ENCODE measurements at regions not wholly inside any gene's neighbourhood (a gene's known extent, or its start where the extent isn't known, plus 50 kb on each side); places are given as distances from the start of the nearest gene placed in this dataset.
"Not testable (repeated sequence)": the region's sequence is repeated elsewhere in the genome, so short reads cannot be mapped to it uniquely, and the experiment has no call there.

DNA sequence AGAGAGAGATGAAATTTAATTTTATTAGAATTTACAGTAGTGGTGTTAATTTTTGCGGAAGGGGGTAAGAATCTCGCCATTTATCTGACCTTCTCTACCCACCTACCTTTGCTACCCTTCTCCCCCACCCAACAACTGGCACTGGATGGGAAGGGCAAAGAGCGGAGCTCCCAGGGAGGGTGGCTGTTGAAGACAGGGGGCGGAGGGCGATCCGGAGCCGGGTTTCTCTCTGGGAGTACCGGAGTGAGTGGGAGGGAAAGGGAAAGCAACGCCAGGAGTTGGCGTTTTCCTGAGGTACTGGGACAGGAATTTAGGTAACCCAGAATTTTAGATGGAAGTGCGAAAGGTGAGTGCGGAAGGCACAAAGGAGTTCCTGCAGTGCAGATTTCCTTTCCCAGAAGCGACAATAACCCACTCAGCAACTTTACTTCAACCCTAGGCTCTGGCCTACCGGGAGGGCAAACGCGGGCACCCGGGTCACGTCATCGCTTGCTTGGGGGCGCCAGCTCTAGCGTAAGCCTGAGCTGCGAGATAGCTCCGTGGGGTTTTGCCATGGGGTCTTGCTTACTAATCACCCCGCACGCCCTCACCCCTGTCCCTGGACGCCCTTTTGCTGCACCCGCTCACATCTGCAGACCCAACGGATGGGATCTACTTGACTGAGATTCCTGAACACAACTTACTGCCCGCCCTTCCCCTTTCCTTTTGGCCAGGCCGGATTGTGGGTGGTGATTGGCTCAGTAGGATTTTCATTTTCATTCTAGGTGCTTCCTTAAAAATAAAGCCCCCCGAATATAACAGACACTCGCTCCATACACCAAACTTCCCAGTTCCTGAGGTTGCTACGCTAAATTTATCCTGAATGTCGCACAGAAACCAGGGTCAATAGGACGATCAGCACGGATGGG lies 413.0 kb upstream of the ESRRG start:
- DNase-seq: no peak

DNA sequence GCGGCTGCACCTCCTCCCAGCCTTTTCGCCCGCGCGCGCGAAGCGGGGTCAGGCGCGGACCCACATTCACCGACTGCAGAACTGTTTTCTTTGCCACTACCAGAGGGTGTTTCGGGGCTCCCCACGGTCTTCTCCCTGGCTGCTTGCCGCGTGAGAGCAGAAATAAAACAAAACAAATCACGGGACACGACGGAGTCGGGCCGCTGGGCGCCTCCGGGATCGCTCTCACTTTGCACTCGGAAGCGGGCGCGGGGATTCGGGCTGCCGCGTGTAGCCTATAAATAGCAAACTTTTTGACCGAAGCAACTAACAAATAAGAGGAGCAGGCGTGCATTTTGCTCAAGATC lies 412.3 kb upstream of the ESRRG start:
- DNase-seq: no peak

DNA sequence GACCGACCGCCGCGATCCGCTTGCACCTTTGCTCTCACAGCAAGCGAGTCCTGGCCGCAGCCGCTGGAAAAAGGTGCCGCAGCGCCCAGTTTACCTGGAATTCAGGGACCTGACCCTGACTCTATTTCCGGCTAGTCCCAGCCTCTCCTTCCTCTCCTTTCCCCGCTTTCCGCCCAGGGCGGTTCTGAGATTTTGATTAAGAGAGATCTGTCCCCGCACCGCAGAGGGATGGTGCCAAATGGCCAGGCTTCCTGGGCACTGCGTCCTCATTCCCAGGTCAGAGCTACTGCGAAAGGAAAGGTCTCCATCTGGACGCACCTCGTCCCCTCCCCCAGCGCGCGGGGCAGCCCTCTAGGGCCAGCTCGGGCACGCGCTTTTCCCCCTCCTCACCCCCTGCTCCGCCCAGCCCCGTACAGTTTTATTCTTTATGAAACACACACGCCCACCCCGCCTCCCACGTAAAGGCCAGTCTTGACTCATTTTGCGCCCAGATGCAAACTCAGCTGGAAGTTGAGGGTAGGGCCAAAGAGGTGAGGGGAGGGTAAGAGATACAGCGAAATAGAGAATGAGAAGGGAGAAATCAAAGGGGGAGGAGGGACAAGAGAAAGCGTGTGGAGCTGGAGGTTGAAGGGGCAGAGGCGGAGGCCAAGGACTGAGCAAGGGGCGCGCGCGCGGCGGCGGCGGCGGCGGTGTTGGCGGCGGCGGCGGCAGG lies 411.8 kb upstream of the ESRRG start:
- no peak for DNase-seq

DNA sequence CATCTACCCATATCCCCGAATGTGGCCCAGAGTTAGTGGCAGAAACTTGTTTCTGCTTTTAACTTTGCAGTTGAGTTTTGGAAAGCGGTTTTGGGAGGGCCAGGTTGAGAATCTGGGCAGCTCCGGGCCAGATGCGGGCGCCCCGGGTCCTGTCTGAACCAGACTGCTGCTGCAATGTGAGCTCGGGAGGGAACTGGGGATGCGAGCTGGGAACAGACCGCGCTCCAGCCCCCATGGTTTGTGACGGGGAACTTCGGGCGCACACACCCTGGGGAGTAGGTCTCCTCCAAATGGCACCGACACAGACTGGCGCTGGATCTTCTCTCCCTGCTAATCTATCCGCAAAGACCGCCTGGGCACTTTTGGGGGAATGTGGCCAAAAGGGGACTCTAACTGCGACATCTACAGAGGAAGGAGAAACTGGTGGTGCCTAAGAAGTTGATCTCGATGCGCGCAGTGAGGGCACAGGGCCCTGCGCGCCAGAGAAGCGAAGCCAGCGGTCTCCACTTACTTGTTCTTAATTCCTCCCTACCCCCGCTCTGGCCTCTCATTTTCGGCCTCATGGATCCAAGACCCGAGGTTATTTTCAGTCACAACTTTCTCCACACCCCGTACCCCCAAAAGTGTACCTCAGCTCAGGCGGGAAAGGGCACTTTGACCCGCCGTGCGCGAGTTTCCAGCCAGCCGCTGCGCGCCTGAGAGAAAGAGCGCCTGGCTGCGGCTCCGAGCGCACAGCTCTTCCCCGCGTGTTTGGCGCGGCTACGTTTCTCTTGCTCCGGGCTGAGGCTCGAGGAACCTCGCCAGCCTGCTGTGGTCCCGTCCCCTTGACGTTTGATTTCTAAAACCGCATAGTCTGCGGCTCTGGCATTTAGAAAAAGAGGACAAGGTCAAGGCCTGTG lies 411.0 kb upstream of the ESRRG start:
- no peak for DNase-seq

DNA sequence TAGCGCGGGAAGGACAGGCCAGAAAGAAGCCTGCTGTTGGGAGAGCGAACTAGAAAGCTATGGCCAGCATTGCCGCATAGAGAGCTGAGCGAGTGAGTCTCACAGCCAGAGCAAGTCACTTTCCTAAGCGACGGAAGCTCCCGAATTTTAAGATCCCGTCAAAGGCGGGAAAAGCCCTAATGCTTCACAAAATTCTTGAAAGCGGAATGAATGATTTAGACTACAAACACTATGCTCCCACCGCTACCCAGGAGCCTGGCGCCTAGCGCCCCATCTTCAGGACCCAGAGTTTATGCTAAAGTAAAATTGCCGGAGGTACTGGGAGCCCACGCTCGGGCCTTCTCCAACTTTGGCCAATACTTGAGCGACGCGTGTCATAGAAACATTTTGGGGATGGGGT lies 409.9 kb upstream of the ESRRG start:
- DNase-seq: no peak

DNA sequence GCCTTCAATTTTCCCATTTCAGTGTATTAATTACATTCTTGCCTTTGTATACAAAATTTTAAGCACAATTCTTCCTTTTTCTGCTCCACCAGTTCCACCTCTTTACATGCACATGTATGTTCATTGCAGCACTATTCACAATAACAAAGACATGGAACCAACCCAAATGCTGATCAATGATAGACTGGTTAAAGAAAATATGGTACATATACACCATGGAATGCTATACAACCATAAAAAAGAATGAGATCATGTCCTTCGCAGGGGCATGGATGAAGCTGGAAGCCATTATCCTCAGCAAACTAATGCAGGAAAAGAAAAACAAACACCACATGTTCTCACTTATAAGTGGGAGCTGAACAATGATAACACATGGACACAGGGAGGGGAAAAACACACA lies 400.1 kb upstream of the ESRRG start:
- DNase-seq: not testable (repeated sequence)

DNA sequence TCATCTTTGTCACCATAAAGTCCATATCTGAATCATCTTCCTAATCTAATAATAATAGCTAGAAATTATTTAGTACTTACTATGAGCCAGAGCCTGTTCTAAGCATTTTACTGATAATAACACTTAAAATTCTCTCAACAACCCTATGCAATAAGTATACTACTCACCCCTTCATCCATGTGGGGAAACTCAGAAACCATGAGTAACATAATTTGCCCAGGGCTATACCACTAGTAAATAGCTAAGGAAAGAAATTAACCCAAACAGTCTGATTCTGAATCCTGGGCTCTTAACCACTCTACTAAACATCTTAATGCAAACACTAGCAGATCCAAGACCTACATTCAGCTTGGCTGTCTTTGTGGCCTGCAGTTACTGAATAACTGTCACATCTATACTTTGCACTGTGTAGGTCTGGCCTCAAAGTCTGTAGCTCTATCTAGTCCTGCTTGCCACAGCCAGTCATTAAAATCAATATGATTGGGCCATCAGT lies 394.8 kb upstream of the ESRRG start:
- no peak for DNase-seq

DNA sequence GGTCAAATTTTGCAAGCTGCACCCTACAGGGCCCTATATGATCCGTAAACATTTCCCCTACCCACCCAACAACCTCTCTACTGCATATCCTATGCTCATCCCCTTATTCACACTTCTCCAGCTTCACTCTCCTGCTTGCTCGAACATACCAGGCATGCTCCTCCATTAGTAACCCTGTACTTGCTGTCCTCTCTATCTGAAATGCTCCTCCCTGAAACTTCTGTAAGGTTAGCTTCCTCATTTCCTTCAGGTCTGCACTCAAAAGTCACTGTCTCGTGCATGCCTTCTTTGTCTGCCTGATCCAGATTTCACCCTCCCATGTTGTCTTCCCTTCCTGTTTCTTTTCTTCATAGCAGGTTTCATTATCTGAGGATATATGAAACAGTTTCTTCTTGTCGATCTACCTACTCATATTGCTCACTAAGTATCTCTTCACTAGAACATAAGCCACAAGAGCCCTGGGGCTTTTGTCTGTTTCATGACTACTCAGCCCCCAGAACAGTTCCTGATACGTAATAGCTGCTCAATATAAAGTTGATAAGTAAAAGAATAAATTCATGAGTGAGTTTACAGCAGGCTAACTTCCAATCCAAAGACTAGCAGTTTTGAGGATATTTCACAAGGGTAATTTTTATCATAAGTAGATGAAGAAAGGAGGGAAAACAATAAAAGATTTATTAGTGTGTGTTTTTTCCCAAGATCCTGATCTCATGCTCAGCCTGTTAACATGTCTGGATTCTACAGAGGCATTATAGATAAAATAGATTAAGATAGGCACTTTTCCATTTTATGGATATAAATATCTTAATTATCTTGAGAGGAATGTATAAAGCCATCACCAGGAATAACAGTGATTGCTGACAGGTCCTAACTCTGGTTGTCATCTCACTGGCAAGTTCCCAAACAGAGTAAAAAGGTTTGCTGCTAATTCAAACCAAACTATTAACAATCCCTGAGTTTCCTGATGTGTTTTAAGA lies 392.5 kb upstream of the ESRRG start:
- DNase-seq: no peak

DNA sequence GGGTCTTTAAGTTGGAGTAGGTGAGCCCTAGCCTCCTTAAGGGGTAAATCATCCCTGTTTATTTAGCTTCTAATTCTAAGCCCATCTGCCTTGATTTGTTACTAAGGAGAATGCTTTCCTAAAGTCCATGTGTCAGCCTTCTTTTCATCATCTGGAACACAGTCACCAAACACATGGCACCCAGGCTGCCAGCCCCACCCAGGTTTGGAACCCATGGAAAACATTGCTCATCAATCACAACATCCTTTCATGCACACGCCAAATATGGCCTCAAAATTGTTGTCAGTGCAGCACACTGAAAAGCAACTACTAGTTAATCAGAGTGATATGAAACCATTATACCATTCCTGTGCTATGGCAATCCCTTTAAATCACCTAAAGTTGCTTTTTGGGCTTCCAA lies 386.7 kb upstream of the ESRRG start:
- no peak for DNase-seq

DNA sequence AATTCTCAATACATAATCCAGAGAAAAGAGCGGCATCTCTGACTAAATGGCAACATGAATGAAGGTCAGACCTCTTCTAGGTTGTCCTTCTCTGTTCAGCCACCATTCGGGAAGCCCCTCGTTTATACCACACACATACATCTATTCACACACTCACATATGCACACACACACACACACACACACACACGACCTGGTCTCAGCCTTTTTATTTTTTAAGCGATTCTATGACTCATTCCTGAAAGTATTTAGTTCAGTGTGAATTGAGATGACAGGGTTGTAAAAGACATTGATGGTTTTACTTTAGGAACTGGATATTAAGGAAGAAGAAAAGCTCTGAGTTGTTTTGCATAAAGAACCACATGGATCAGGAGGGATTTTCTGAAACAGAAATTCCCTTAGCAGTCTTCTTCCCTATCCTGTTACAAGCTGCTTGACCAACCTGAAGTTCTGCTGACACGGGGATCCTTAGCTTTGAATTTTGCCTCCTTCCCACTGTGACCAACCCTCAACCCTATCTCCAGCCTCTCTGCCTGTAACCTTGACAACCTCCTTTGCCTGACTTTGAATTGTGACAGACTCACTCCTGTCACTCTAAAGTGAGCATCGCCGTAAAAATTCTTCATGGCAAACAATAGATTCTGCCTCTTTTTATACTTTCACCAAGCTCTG lies 383.1 kb upstream of the ESRRG start:
- DNase-seq: no peak

DNA sequence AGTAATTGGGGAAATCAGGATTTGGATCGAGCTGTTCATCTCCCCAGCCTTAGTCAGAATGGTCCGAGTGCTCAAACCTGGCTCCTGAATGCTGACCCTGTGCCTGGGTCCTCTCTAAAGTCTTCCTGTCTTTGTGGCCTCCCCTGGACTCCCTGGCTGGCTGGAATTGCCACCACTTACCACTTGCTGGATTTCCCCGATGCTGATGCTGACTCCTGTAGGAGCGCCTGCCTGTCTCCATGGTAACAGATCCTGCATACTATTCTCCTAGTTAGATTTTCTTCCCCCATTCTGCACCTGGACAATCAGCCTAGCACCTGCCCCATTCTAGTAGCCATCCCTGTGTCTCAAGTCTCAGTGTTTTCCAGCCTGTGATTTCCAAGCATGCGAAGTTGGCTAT lies 382.2 kb upstream of the ESRRG start:
- no peak for DNase-seq

DNA sequence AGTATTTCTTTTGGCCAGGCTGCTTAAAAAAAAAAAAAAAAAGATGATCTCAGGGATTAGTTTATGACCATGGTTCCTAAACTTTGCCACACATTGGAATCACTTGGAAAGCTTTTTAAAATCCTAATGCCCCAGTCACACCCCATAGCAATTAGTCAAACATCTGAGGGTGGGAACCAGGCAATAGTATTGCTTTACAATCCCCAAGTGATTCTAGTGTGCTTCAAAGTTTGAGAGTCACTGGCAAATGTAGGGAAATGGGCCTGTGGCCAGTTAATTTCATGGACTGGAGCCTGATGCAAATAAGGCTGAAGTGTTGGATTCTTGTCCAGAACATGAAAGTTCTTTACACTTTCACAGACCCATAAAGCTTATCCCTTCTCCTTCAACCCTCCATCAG lies 374.6 kb upstream of the ESRRG start:
- no peak for DNase-seq

DNA sequence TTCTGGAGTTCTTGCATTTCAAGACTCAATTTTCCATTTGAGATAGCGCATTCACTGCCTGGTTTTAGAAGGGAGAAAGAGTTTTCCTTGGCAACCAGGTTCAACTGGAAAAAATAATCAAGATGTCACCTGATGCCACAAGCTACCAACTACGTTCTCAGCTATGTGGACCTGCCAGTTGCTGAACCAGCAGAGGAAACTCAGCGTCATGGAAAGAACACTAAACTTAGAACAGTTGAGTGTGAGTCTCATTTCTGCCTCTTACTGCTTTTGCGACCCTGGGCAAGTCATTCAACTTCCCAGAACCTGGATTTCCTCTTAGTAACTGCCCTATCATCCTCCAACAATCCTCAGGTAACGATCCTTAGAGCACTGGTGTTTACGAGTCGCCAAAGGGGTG lies 373.0 kb upstream of the ESRRG start:
- no peak for DNase-seq

DNA sequence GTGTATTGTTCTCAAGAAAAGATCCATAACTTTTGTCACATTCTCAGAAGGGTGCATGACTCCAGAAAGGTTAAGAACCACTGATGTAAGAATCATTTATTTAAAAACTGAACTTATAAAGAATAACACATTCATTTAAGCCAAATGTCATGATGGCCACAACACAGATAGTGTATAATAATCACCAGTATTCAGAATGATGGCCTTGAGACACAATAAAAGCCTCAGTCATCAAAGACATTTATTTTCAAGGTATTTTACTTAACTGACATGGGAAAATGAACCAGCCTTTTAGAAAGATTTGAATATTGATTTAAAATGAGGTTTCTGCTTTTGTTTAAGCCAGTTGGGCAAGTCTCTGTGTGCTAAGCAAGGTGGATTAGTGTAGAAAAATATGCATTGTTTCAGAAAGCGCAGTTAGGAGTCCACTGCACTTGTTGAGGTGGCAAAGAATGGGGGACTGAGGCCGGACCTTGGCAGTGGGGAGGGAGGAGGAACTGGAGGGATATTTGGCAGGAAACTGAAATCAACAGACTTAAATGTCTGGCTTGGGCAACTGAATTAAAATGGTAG lies 371.9 kb upstream of the ESRRG start:
- no peak for DNase-seq

DNA sequence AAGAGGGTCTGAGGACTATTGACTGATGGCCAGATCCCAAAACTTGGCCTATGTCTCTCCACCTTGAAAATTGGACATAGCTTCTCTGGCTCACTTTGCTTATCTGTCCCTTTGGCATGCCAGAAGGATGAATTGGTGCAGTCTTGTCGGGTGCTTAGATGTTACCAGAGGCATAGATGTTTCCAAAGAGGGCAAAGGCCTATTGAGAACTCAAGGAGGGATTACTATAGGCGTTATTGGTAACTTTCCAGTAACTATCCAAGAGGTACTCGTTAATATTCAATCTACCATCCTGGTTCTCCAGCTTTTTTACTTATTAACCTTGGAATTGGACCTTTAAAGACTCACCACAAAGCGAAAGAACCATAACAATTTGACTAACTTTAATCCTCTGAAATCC lies 368.3 kb upstream of the ESRRG start:
- no peak for DNase-seq

DNA sequence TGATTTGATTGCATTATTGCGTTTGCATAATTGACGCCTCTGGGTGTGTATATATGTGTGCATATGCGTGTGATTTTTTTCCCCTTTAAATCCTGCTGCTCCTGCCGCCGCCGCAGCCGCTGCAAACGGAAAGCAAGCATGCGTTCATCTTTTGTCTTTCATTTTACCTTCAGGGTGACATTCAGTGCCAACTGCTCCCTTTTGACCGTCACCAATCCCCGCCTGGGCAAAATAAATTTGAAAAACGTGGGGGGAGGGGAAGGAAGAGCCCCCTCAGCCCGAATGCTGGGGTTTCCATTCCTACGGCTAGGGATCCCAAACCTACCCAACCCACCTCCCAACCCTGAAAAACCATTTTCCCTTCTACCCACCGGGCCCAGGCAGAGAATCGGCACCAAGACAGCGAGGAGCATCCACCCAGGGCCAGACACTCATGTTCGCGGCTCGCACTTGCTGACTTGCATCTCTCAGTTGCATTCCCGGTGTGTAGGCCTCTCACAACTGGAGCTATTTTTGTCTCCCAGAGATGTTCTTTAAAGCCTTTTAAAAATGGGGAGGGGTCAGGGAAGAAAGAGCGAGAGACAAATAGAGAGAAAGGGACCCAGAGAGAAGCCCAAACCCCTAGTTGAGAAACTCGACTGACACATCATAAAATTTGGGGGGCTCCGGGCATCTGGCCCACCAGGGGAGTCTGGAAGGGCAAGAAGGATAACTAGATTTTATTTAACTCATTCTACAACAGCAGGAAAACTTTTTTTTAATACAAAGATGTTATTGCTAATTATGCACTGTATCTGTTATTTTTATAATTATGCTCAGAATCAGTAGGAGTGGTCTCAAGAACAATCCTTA lies 367.1 kb upstream of the ESRRG start:
- DNase-seq: no peak

DNA sequence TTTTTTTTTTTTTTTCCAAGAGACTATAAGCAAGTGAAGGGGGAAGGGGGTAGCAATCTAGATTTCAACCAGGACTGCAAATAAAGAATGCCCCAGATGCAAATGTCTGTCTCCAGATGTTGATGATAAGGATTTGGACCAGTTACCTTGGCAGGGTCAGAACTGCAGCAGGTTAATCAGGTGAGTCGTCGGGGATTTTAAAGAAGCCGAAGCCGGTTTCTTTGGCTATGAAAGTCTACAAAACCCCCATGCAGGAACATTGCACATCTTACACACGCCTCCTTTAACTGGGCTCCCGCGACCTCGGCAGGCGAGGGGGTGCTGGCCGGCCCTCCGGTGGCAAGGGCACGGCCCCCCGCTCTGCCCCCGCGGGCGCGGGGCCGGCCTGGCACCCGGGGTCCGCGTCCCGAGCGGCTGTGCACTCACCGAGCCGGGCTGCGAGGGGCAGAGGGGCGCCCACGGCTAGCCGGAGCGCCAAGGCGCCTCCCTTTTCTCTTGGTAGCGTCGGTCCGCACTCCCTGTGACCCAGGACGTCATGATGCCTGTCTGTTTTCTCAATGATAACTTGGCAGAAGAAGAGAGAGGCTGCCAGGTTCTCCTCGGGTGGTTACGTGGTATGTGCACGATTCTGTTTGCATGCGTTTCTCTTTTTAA lies 366.3 kb upstream of the ESRRG start:
- no peak for DNase-seq

DNA sequence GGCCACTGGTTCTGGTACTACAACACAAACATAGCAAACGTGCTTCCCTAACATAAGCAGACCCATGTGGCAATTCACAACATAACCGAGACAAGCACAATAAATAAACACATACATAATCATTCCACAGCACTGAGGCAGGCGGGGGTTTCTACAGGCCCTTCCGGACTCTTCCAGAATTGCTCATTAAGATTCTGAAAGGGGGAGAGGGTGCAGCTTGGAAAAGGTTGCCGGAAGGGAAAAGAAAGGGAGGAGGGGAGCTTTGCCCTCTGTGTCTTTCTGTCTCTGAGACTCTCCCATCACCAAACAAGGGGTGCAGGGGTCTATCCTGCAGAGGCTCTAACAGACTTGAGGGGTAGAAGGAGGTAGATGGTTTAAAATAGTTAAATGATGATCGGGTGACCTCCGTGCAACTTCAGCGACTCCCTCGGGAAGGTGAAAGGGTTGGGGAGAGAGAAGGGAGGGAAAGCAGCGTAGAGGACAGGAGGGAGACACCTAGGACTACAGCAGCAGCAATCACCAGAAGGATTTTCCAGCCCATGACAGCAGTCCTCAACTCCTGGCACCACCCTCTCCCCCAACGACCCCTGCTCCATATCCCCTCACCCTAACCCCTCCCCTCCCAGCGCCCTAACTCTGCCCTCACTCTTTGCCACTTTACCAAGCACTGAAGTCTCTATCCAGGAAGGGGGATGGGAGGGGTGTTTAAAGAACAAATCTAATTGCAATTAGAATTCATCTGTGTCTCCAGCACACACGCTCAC lies 365.5 kb upstream of the ESRRG start:
- no peak for DNase-seq

DNA sequence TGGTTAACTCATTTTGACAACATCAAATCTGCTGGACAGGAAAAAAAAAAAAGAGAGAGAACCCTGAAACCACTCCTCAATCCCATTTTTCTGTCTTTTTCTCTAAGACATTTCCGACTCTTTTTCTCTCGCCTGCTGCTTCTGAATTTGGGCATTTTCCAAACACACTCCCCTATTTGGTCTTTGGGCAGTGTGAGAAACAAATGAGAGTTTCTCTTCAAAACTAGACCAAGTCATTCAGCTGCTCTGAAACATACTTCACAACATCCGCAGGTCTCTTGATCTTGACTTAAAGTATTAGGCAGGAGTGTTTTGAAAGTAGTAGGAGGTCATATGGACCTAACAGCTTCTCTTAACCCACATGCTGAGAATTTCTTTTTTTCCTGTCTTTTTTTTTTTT lies 364.8 kb upstream of the ESRRG start:
- no peak for DNase-seq
